Suprapubic skin (tissue), 4 donors: ENCODE measurements at regions not wholly inside any gene's neighbourhood (a gene's known extent, or its start where the extent isn't known, plus 50 kb on each side); places are given as distances from the start of the nearest gene placed in this dataset.

Experiments
- DNase-seq, 2 donors: peaks; one replicate each; pipeline ENCODE4 v3.0.0-alpha.2; 2019; ENCODE audit warnings: low spot score in 2 of 2
- H3K27ac ChIP-seq: fragments of 200-600 bp; sonication (generic); one replicate; pipeline ENCODE4 v1.5.1; 2019
- H3K27me3 ChIP-seq: fragments of 200-600 bp; sonication (generic); one replicate; pipeline ENCODE4 v1.5.1; 2019
- H3K36me3 ChIP-seq: fragments of 200-600 bp; sonication (generic); one replicate; pipeline ENCODE4 v1.5.1; 2019
- H3K4me1 ChIP-seq: fragments of 200-600 bp; sonication (generic); one replicate; pipeline ENCODE4 v1.5.1; 2019
- H3K4me3 ChIP-seq: fragments of 200-600 bp; sonication (generic); one replicate; pipeline ENCODE4 v1.5.1; 2019; ENCODE audit warnings: mild to moderate bottlenecking
- H3K9me3 ChIP-seq: fragments of 200-600 bp; sonication (generic); one replicate; pipeline ENCODE4 v1.5.1; 2019
- EP300 ChIP-seq: sonication (generic); formaldehyde crosslinking; IDR thresholded peaks from one replicate; pipeline ENCODE4 v1.6.1; 2017; ENCODE audit warnings: antibody characterized with exemption
- POLR2A ChIP-seq, 2 donors: fragments of 450-650 bp; IDR thresholded peaks; one replicate each; pipeline ENCODE4 v1.6.1; 2017; ENCODE audit warnings: antibody characterized with exemption in 2 of 2, mild to moderate bottlenecking in 2 of 2, moderate library complexity in 2 of 2
- POLR2AphosphoS5 ChIP-seq, 3 donors: sonication (generic); formaldehyde crosslinking; IDR thresholded peaks; one replicate each; pipeline ENCODE4 v1.6.1; 2017; ENCODE audit warnings: antibody characterized with exemption in 3 of 3
- WGBS: methylation state at CpG from one replicate; pipeline ENCODE4 v1.1.5; 2018; 5-methylcytosine and 5-hydroxymethylcytosine counted together
- TF ChIP-seq, protein P1 (sequence below), 2 donors: fragments of 200-600 bp in 1 of 2; fragments of 450-650 bp in 1 of 2; sonication (generic) in 1 of 2; IDR thresholded peaks; one replicate each; pipeline ENCODE4 v1.5.1; 2016 to 2019; ENCODE audit warnings: antibody characterized with exemption in 2 of 2, mild to moderate bottlenecking in 1 of 2, moderate library complexity in 1 of 2

DNA sequence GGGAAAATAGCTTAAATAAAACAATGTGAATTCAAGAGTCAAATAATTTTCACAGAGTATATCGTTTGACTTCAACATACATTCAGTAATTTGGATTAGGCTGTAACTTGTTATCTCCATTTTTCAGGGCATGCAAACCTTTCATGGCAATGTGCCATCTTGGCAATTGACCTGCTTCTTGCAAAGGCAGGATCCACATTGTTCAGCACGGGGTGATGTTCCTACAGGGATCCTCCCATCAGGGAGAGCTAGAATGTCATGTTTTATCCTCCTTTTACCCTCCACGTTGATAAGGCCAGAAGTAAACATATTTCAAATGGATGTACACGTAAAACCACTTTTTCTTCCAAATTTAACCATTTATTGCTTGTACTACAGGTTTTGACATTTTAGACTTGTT lies 314.4 kb downstream of the GALC start:
- Histone ChIP-seq H3K9me3 (no peaks in the 10 kb centered on the region), H3K4me3 (no peak overlapping the region), H3K27ac (no peak overlapping the region), H3K27me3 (no peaks in the 10 kb centered on the region), H3K4me1 (no peaks in the 10 kb centered on the region), H3K36me3 (no peaks in the 10 kb centered on the region)
- DNase-seq: no peak
- WGBS: 34% methylated on average over 4 of the region's 4 CpGs
- TF ChIP-seq POLR2AphosphoS5 (IDR thresholded peaks at IDR 0.05) (no peak), EP300 (no peak), POLR2A (IDR thresholded peaks at IDR 0.05) (no peak)
- TF ChIP-seq, protein P1, sequence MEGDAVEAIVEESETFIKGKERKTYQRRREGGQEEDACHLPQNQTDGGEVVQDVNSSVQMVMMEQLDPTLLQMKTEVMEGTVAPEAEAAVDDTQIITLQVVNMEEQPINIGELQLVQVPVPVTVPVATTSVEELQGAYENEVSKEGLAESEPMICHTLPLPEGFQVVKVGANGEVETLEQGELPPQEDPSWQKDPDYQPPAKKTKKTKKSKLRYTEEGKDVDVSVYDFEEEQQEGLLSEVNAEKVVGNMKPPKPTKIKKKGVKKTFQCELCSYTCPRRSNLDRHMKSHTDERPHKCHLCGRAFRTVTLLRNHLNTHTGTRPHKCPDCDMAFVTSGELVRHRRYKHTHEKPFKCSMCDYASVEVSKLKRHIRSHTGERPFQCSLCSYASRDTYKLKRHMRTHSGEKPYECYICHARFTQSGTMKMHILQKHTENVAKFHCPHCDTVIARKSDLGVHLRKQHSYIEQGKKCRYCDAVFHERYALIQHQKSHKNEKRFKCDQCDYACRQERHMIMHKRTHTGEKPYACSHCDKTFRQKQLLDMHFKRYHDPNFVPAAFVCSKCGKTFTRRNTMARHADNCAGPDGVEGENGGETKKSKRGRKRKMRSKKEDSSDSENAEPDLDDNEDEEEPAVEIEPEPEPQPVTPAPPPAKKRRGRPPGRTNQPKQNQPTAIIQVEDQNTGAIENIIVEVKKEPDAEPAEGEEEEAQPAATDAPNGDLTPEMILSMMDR (IDR thresholded peaks at IDR 0.05): no peak

DNA sequence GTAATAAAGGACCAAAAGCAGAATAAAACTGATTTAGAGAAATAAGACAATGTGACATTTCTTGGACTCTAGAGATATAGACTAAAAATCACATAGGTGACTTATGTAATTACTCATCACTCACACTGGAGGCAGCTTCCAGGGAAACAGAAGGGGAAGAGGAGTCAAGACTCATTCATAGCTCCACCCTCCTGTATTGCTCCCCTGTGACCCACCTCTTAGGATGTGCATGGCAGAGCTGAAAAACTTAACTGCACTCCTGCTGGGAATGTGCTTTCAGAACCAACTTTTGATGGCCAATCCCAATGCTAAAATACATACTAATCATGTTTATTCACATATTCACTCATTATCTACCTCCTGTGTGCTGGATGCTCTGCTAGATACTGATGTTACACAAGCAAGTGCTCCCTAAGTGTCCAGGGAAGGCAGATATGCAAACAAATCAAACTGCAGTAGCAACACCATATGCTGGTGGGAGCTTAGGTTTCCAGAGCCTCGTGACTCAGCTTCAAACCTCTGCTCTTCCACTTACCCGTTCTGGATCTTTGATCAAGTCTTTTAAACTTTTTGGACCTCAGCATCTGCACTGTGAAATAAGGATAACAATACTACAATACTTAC lies 316.1 kb downstream of the GALC start:
- Histone ChIP-seq H3K36me3 (no peaks in the 10 kb centered on the region), H3K4me1 (no peaks in the 10 kb centered on the region), H3K4me3 (no peak overlapping the region), H3K27ac (no peak overlapping the region), H3K27me3 (no peaks in the 10 kb centered on the region), H3K9me3 (no peaks in the 10 kb centered on the region)
- no peak for DNase-seq
- 74% methylated on average over 2 of the region's 2 CpGs for WGBS
- TF ChIP-seq, protein P1 (IDR thresholded peaks at IDR 0.05): no peak
- TF ChIP-seq POLR2AphosphoS5 (IDR thresholded peaks at IDR 0.05): no peak
- TF ChIP-seq POLR2A (IDR thresholded peaks at IDR 0.05): no peak
- TF ChIP-seq EP300: no peak

DNA sequence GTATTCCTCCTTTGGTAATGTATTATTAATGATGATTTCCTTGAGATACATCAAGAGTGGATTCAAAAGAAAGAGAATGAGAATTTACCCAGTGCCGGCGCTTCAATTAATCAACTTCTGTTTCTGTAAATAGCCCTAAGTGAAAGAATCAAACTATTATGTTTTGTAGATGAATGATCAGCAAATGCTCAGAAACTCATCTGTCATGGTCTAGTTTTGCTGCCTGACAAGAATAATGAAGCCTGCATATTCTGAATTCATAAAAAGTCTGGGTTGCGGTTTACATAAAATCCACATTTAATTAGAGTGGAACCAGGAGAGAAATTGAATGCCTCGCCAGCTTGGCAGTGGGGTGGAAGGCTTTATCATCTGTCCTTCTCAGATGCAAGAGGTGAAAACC lies 325.3 kb downstream of the GALC start:
- Histone ChIP-seq H3K4me1 (no peaks in the 10 kb centered on the region), H3K9me3 (no peaks in the 10 kb centered on the region), H3K27me3 (no peaks in the 10 kb centered on the region), H3K27ac (no peak overlapping the region), H3K36me3 (no peaks in the 10 kb centered on the region), H3K4me3 (no peak overlapping the region)
- no peak for TF ChIP-seq EP300
- TF ChIP-seq, protein P1 (IDR thresholded peaks at IDR 0.05): no peak
- TF ChIP-seq POLR2A (IDR thresholded peaks at IDR 0.05): no peak
- TF ChIP-seq POLR2AphosphoS5 (IDR thresholded peaks at IDR 0.05): no peak
- no peak for DNase-seq
- 53% methylated on average over 4 of the region's 4 CpGs for WGBS

DNA sequence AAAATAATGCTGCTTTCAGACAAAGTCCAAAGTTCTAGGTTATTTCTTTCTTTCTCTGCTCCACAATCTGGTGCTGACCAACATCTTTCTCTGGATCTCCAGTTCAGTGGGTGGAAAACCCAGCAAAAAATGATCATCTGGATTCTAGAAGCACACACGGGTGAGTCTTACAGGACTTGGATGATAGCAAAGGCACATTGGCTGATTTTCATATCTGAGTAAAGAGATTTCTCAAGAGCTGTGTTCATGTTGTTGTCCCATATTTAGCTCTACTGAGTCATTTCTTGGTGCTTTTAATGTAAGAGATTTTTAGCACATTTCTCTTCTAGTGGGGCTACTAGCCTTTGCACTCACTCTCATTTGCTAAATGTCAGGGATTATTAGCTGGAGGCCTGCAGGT lies 336.7 kb downstream of the GALC start:
- TF ChIP-seq POLR2A (IDR thresholded peaks at IDR 0.05) (no peak), EP300 (no peak), POLR2AphosphoS5 (IDR thresholded peaks at IDR 0.05) (no peak)
- TF ChIP-seq, protein P1 (IDR thresholded peaks at IDR 0.05): no peak
- WGBS: 63% methylated on average over 1 of the region's 1 CpG
- Histone ChIP-seq H3K4me3 (no peak overlapping the region), H3K9me3 (no peaks in the 10 kb centered on the region), H3K27ac (no peak overlapping the region), H3K27me3 (no peaks in the 10 kb centered on the region), H3K4me1 (no peaks in the 10 kb centered on the region), H3K36me3 (no peaks in the 10 kb centered on the region)
- DNase-seq: no peak

DNA sequence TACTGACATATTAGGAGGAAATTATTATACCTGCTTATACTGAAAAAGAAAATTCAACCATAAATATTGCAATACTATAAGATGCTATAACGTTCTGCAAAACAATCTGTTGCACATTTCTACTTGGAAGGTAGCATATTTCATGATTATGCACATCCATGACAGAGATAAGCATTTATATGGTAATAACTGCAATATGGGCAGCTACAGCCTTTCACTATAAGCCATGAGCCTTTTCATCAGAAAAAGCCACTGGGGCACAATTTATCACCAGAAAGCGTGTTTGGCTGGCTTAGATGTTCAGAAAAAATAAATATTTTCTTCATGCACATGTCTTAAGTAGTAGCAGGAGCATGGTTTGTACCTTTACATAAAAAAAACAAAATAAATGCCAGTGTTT lies 340.7 kb downstream of the GALC start:
- peaks cover 10% of the 10 kb centered on the region for H3K9me3 ChIP-seq
- no peak for TF ChIP-seq EP300
- TF ChIP-seq, protein P1 (IDR thresholded peaks at IDR 0.05): no peak
- TF ChIP-seq POLR2A (IDR thresholded peaks at IDR 0.05): no peak
- no peak for TF ChIP-seq POLR2AphosphoS5 (IDR thresholded peaks at IDR 0.05)
- 74% methylated on average over 2 of the region's 2 CpGs for WGBS

More for the DNA sequence above, 340.7 kb downstream of the GALC start:
- no peak for DNase-seq
- Histone ChIP-seq H3K36me3 (no peaks in the 10 kb centered on the region), H3K4me3 (no peak overlapping the region), H3K27ac (no peak overlapping the region), H3K27me3 (no peaks in the 10 kb centered on the region), H3K4me1 (no peaks in the 10 kb centered on the region)
